Fibroblast of skin of right biceps (primary cell): ENCODE measurements at regions not wholly inside any gene's neighbourhood (a gene's known extent, or its start where the extent isn't known, plus 50 kb on each side); places are given as distances from the start of the nearest gene placed in this dataset.
"Not testable (repeated sequence)": the region's sequence is repeated elsewhere in the genome, so short reads cannot be mapped to it uniquely, and the experiment has no call there.

Source experiments
- DNase-seq: peaks from one replicate; pipeline ENCODE4 v3.0.0-alpha.2; 2013

DNA sequence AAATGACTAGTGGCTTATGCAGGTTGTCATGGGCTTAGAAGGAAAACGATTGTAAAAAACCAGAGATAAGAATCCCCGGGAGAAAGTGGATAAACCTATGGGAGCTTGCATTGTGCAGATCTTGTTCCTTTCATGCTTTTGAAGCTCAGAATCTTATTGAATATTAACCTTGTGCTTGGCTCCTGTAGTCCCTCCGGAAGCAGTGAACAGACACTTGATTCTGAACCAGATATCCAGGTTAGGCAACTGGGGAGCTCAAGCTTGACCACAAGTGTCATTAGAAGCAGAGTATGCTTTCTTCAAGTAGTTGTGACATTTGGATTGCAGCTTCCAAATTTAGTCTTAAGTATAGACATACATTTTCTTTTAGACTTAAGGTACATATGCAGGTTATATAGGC lies 212.6 kb upstream of the MOCS1 start:
- no peak for DNase-seq

DNA sequence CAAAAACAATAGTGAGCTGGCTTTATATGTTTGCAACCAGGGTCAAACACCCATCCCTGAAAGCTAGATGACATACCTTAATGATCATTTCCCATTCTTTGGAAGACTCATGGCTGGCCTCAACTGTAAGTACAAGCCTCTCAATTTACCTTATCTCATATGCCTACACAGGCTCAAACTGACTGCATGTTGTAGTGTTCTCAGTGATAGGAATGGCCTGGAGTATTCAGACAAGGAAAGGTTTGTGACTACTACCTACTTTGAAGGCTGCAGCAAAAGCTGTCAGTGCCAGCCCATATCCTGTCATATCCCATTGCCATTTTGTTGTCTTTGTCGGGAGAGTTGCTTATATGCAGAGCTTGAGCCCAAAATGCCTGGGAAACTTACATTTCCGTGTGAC lies 205.2 kb upstream of the MOCS1 start:
- no peak for DNase-seq

GRCh38 chr6:40138273-40138720 lies 204.0 kb upstream of the MOCS1 start:
- no peak for DNase-seq

DNA sequence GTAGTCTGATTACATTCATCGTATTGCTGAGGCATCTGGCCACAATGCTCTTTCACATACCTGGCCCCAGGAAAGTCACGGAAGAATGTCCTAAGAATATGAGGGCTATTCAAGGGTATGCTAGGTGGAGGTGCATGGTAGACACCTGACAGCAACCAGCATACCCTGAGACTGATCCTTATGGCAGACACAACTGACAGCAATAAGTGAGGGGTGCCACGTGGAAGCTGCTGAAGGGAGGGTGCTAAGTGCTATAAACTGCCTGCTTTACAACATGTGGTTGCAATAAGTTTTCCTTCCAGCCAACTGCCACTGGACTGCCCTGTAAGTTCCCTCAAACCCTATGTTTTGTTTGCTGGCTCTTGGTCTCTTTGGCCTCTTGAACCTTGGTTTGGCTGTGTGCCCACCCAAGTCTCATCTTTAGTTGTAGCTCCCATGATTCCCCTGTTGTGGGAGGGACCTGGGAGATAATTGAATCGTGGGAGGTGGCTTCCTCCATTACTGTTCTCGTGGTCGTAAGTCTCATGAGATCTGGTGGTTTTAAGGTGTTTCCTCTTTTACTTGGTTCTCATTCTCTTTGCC lies 201.3 kb upstream of the MOCS1 start:
- DNase-seq, result no peak

GRCh38 chr6:40133981-40134380 lies 199.7 kb upstream of the MOCS1 start:
- DNase-seq, result not testable (repeated sequence)

- DNase-seq, result no peak
Observed at GRCh38 chr6:40131675-40132074, 197.4 kb upstream of the MOCS1 start.

GRCh38 chr6:40128127-40128526 lies 193.9 kb upstream of the MOCS1 start:
- no peak for DNase-seq

DNA sequence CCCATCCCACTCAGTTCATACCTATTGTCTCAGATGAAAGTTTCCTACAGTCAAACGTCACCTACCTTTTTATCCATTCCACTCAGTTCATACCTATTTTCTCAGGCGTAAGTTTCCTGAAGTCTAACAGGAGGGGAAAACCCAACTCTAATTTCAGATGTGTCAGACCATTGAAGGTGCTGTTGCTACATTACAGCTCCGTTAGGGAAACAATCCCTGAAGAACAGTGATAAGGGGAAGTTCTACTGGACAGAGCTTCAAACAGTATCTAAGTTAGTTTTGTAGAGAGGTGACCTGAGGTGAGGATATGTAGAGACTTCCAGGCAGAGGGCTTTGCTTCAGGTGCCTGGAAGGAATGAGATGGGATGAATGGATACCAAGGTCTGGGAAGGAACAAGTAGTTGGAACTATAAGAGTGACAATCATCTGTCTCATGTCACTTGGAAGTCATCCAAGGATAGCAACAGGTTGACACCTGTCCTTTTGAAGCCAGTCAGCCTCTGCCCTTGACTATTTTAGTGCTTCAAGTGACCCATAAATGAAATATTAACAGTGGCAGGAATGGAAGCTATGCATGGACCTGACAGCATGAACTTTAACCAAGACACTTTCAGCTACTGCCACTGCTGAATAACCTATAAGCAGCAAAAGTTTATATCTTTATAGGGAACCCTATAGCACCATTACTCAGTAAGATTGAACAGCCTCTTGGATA lies 191.6 kb upstream of the MOCS1 start:
- DNase-seq, result no peak

- DNase-seq, result no peak
Observed at GRCh38 chr6:40124924-40125323, 190.7 kb upstream of the MOCS1 start.

DNA sequence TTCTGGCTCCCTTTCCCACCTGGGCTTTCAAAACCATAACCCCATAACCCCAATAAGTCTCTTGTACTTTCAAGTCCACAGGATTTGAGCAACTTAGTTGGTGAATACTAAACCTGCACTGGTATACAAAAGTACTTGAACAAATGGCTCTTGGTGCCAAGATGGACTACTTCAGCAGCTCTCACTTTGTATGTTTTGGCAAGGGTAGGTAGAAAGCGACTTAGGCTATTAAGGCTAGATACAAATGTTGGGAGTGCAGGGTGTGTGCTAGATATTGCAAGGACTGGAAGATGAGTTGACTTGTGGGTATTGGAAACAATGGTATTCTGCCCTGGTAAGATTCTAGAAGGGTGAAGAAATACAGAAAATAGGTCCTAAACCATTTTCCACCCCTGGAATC lies 182.6 kb upstream of the MOCS1 start:
- no peak for DNase-seq

DNA sequence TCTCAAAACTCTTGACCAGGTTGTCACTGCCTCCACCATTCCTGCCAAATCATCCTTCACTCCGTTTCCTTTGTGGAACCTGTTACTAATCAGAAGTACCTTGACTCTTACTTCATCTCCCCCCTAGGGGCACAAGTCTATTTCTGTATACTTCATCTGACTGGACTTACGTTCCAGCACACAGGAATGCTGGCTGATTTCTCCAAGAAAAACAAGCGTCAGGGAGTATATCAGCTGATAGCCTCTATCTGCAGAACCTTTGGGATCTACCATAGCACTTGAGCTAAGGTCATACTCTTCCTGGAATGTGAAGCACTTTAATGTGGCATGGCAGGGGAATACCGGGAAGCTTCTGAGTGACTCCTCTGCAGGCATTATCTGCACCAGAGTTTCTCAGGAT lies 178.1 kb upstream of the MOCS1 start:
- no peak for DNase-seq

DNA sequence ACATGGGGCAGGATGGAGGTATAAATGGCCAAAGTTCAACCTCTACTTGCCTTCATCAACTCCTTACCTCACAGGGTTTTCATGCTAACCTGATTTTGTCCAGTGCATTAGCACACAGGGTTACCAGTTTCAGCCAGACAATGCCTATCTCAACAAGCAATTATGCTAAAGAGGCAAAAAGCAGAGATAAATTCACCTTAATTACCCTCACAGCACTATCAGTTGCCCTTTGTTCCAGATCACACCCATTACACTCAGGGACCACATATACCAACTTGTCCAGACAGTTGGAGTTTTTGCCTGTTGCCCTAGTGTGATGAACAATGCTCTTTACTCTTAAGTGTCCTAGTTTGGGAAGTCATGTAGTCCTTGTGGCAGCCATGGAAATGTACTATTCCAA lies 174.5 kb upstream of the MOCS1 start:
- no peak for DNase-seq

- DNase-seq, result no peak
Observed at GRCh38 chr6:40106840-40107239, 172.6 kb upstream of the MOCS1 start.

DNA sequence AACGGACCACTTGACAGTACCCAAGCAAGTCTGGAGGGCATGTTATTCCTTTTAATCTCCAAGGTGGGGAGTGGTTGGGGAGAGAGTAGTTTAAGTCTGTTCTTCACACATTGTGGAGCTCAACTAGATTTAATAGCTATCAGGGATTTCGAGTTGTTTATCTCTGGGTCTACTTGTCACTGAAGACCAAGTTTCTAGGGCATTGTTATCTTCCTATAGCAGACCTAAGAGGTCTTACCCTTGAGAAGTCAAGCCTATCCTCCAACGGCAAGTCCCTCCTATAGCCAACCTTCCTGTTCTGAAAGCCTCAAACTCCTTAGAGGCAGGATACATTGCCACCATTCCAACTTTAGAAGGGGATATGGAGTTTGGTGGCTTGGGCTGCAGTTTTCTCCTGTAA lies 164.5 kb upstream of the MOCS1 start:
- DNase-seq, result no peak

- no peak for DNase-seq
Observed at GRCh38 chr6:40097590-40097989, 163.3 kb upstream of the MOCS1 start.

GRCh38 chr6:40083141-40083920 lies 149.1 kb upstream of the MOCS1 start:
- DNase-seq, result no peak

GRCh38 chr6:40082278-40083043 lies 148.2 kb upstream of the MOCS1 start:
- no peak for DNase-seq

DNA sequence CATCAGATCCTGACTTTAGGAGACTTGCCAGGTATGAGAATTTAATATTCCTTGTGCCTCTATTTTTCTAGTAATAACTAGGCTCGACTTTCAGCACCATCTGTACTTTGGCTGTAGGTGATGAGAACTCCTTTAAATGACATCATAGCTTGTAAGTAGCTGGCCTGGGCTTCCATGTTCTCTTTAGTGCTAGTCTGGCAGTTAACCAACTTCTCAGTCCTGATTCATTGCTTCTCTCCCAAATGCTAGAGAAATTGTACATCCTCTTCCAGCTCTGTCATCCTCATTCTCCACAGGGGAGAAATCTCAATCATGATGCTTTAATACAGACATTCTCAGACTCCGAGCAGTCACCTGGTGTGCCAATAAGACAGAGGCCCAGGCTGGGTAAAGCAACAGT lies 143.5 kb upstream of the MOCS1 start:
- no peak for DNase-seq

DNA sequence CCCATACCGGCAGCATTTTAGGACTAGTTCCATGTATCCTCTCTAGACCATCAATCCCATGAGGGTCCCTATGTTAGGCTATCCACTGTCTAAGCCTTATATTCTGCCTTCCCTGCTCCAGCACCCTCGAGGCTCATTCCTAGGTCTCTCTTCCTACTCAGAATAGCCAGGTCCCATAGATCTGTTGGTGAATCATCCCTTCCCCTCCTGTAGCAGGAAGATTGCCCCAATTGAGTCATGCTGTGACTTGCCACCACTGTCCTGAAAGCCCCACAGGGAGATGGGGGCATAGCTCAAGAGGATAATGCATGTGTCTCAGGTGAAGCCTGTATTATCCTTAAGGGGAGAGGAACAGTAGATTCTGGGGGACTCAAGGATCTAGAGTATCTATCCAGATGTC lies 143.1 kb upstream of the MOCS1 start:
- DNase-seq, result no peak

GRCh38 chr6:40075056-40075590 lies 140.9 kb upstream of the MOCS1 start:
- no peak for DNase-seq

- no peak for DNase-seq
Observed at GRCh38 chr6:40074306-40075055, 140.2 kb upstream of the MOCS1 start.

- no peak for DNase-seq
Observed at GRCh38 chr6:40066372-40066771, 132.1 kb upstream of the MOCS1 start.
